Epithelial cell of esophagus (primary cell): ENCODE measurements at regions not wholly inside any gene's neighbourhood (a gene's known extent, or its start where the extent isn't known, plus 50 kb on each side); places are given as distances from the start of the nearest gene placed in this dataset.

Experiments
- DNase-seq: peaks from one replicate; pipeline ENCODE4 v3.0.0; 2010; ENCODE audit warnings: low read depth
- H3K4me3 ChIP-seq: 2 replicates; pipeline ENCODE4 v1.5.1; 2011; ENCODE audit warnings: mild to moderate bottlenecking, low read length, control low read depth
- TF ChIP-seq, protein P1 (sequence below): IDR thresholded peaks from 2 replicates; pipeline ENCODE4 v1.5.1; 2011; ENCODE audit warnings: low read depth, mild to moderate bottlenecking, low read length, control low read depth, inconsistent platforms; ENCODE audit not compliant: insufficient read depth; ENCODE audit errors: missing control alignments

GRCh38 chr4:179225594-179225993 is 1783.4 kb upstream of the AGA start:
- no peak for DNase-seq
- TF ChIP-seq, protein P1, sequence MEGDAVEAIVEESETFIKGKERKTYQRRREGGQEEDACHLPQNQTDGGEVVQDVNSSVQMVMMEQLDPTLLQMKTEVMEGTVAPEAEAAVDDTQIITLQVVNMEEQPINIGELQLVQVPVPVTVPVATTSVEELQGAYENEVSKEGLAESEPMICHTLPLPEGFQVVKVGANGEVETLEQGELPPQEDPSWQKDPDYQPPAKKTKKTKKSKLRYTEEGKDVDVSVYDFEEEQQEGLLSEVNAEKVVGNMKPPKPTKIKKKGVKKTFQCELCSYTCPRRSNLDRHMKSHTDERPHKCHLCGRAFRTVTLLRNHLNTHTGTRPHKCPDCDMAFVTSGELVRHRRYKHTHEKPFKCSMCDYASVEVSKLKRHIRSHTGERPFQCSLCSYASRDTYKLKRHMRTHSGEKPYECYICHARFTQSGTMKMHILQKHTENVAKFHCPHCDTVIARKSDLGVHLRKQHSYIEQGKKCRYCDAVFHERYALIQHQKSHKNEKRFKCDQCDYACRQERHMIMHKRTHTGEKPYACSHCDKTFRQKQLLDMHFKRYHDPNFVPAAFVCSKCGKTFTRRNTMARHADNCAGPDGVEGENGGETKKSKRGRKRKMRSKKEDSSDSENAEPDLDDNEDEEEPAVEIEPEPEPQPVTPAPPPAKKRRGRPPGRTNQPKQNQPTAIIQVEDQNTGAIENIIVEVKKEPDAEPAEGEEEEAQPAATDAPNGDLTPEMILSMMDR: no peak
- no peak overlapping the region for H3K4me3 ChIP-seq

GRCh38 chr4:179248821-179249220 is 1806.6 kb upstream of the AGA start:
- TF ChIP-seq, protein P1: no peak
- no peak for DNase-seq

DNA sequence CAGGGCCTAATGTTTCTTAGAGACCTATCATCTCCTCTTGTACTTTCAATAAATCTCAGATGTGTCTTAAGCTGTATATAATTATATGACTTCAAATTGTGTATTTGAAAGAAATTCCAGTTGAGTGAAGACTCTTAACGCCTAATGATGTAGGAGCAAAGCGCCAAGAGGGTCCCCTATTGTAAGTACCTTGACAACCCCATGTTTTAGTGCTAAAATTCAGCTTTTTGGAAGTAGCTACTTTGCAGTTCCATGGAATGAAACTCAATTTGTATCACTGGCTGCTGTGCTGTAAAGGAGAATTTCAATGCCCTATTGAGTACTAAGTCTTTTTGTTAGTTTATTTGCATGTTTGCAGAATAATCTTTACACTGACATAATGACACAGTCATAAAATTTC is 1826.6 kb upstream of the AGA start:
- DNase-seq: no peak
- TF ChIP-seq, protein P1: no peak
- no peak overlapping the region for H3K4me3 ChIP-seq

More at GRCh38 chr4:179248821-179249220, 1806.6 kb upstream of the AGA start:
- H3K4me3 ChIP-seq: no peak overlapping the region

GRCh38 chr4:179272282-179272681 is 1830.0 kb upstream of the AGA start:
- H3K4me3 ChIP-seq: no peak overlapping the region
- TF ChIP-seq, protein P1: no peak
- no peak for DNase-seq

GRCh38 chr4:179278647-179279046 is 1836.4 kb upstream of the AGA start:
- TF ChIP-seq, protein P1: no peak
- DNase-seq: no peak
- H3K4me3 ChIP-seq: no peak overlapping the region

DNA sequence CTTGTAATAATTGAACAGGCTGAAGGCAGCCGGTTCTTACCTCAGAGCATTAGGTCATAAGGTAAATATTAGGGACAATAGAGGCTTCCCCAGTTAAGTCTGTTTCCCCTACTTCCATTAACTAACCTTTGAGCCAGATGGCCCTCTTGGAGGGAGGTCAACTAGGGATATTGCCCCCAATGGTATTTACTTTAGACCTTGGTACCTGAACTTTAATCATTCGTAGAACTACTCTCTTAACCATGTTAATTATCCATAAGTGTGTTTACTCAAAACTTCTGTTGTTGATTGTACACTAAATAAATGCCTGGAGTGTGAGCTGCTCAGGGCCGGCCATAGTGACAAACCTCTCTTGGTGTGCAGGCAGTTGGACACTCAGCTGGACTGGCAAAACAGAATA is 1843.5 kb upstream of the AGA start:
- H3K4me3 ChIP-seq: no peak overlapping the region
- TF ChIP-seq, protein P1: no peak
- DNase-seq: no peak

DNA sequence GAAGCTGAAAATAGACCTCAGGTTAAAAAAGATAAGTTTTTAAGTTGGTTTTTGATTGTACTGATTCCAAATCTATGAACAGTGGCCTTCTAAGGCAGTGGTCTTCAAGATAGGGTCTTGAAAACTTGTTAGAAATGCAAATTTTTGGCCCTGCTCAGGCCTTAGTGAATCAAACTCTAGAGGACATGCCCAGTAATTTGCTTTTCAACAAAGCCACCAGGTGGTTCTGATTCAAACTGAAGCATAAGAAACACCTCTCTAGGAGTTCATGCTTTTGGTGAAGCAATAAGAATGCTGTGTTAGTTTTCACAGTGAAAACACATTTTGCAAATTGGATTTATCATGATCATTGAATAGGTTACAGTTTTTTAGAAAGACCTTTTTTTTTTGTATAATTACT is 1849.4 kb upstream of the AGA start:
- TF ChIP-seq, protein P1: no peak
- H3K4me3 ChIP-seq: no peak overlapping the region
- DNase-seq: no peak
